ENCODE measurements at regions not wholly inside any gene's neighbourhood (a gene's known extent, or its start where the extent isn't known, plus 50 kb on each side); places are given as distances from the start of the nearest gene placed in this dataset.

DNA sequence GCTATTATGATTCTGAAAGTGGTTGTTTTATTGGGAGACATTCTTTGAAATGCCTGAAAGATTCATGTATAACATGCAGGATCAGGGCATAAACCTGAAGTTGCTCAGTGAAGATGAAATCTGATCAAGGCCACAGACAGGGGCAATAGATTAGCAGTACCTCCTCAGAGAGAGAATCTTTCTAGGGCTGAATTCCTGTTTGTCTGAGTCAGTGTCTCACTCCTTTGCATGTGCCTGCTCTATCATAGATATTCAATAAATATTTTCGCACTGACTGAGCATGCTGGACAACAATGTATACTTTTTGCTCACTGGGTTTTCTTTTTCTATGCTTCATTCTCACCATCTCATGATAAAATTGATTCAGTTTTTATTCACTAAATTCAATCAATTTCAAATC, 49.8 kb upstream of the PFN2 start:
- Histone ChIP-seq H3K23me2 (ENCODE audit: insufficient read length, low read depth, low read length, poor library complexity, severe bottlenecking) (no peaks in the 10 kb centered on the region), H3K4me2 (ENCODE audit: insufficient read depth, insufficient read length, low read length) (no peak overlapping the region), H2AFZ (ENCODE audit: low read length) (no peak overlapping the region), H3K18ac (ENCODE audit: insufficient read length, low read depth, low read length) (no peak overlapping the region), H3K9me3 (ENCODE audit: control insufficient read depth, low read depth, low read length) (no peaks in the 10 kb centered on the region), H3K14ac (ENCODE audit: insufficient read depth, low read length) (no peak overlapping the region), H2BK120ac (ENCODE audit: low read depth, low read length, poor library complexity, severe bottlenecking) (no peak overlapping the region), H3K4me1 (ENCODE audit: insufficient read depth, low read length) (peaks cover 10% of the 10 kb centered on the region; the same call in 1 of the 2 replicates), H3K9ac (ENCODE audit: extremely low read depth, insufficient read length, low read length) (no peak overlapping the region), H3K56ac (ENCODE audit: insufficient read length, low read depth, low read length) (no peak overlapping the region), H3K79me2 (ENCODE audit: insufficient read depth, low read length) (no peaks in the 10 kb centered on the region), H4K91ac (ENCODE audit: insufficient read length, low read depth, low read length) (no peak overlapping the region), H2BK15ac (ENCODE audit: low read depth, low read length) (no peak overlapping the region), H3K23ac (ENCODE audit: insufficient read length, low read depth, low read length) (no peak overlapping the region), H2AK5ac (ENCODE audit: insufficient read length, low read length) (no peak overlapping the region), H4K5ac (ENCODE audit: insufficient read length, low read depth, low read length) (no peak overlapping the region), H4K8ac (replicated peaks; ENCODE audit: insufficient read length, low read depth, low read length) (no peak overlapping the region), H3K79me1 (ENCODE audit: insufficient read depth, low read depth, low read length, poor library complexity, severe bottlenecking) (no peaks in the 10 kb centered on the region), H3K27ac (ENCODE audit: insufficient read length, low read depth, low read length) (no peak overlapping the region), H2BK12ac (ENCODE audit: insufficient read length, low read depth, low read length) (no peak overlapping the region), H4K20me1 (ENCODE audit: control insufficient read depth, insufficient read depth, insufficient read length) (no peaks in the 10 kb centered on the region), H3T11ph (ENCODE audit: low read length) (no peak overlapping the region), H2BK5ac (ENCODE audit: insufficient read length, low read length) (no peak overlapping the region), H3K27me3 (ENCODE audit: insufficient read depth, low read length) (no peaks in the 10 kb centered on the region), H2BK20ac (ENCODE audit: low read depth, low read length, poor library complexity, severe bottlenecking) (no peak overlapping the region), H3K4ac (ENCODE audit: low read depth, low read length) (no peak overlapping the region)
- Mint-ChIP-seq H3K9me3 (peaks cover 13 to 15% of the 10 kb centered on the region in 2 experiments), H3K4me1 (peaks cover 25 to 26% of the 10 kb centered on the region in 2 experiments), H3K36me3 (ENCODE audit: insufficient read depth in 1 of 3, low read depth in 3 of 3) (peaks cover 0 to 17% (median 9%) of the 10 kb centered on the region in 3 experiments; a peak in 5 of 7 replicates), H3K27me3 (ENCODE audit: low read depth) (peaks cover 7% of the 10 kb centered on the region), H3K27ac (no peak overlapping the region), H3K4me3 (no peak overlapping the region)
- no peak for DNase-seq
- WGBS (ENCODE audit: extremely low coverage, insufficient read length, low lambda C conversion rate) = no CpG with 5 or more reads among the region's 1 CpG
- no peak for TF ChIP-seq CTCF (conservative IDR thresholded peaks at IDR 0.05)
